ENCODE measurements at regions not wholly inside any gene's neighbourhood (a gene's known extent, or its start where the extent isn't known, plus 50 kb on each side); places are given as distances from the start of the nearest gene placed in this dataset.

DNA sequence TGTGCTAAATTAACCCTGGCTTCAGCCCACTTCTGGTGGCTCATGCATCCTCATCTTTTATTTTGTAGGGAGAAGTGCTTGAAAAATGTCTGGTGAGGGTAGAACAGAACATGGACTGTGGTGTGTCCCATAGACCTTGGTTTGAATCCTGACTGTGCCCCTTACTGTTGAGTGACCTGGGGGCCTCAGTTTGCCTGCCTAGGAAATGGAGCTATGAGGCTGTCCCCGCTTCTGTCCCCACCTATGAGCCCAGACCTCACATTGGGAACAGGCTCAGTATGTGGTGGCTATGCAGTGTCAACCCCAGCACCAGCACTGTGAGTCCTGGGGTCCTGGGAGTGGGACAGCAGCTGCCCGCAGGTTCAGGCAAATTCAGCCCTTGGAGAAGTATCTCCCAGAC, 186.3 kb upstream of the GSE1 start:
- Histone ChIP-seq H3K9me3 (ENCODE audit: control insufficient read depth, insufficient read depth, low read length) (no peaks in the 10 kb centered on the region), H3K4me3 (ENCODE audit: low read length) (no peak overlapping the region), H3K4me1 (ENCODE audit: control insufficient read depth, insufficient read depth, low read length) (peaks cover 3% of the 10 kb centered on the region; the same call in 1 of the 2 replicates), H3K27me3 (ENCODE audit: control insufficient read depth, insufficient read depth, low read length) (no peaks in the 10 kb centered on the region), H3K36me3 (ENCODE audit: control insufficient read depth, insufficient read depth, low read length) (no peaks in the 10 kb centered on the region; the same call in 1 of the 2 replicates), H3K27ac (ENCODE audit: low read length) (no peak overlapping the region)
- DNase-seq (ENCODE audit: low read depth, low spot score): no peak
- no CpG with 5 or more reads among the region's 2 CpGs for WGBS (ENCODE audit: insufficient coverage, insufficient read length)

DNA sequence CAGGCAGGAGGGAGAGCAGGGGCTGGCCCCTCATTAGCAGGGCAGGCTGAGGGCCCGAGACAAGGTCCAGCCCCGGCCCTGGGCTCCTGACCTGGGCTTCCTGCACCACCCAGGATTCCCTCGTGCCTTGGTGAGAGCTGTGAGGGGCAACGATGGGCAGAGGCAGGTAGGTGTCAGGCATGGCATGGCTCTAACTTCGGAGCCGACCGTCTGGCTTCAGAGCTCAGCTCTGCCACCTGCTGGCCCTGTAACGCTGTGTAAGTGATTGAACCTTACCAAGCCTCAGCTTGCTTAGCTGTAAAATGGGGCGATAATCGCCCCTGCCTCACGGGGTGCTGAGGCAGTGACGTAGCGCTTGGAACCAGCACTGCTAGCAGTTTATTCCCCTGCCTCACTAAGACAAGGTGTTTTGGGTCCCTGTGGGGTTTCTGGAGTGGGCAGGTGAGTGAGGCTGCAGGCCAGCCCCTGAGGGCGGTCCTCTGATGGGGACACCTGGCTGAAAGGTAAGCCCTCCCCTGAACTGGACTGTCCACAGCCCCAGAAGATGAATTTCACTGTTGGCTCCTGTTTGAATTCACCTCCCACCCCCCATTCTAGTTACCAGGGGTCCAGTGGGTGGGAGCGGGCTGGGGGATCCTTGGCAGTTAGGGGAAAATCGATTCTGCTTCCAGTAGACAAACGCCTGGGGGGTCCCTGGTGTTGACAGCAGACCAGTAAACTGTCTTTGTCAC, 184.8 kb upstream of the GSE1 start:
- Histone ChIP-seq H3K27ac (ENCODE audit: low read length) (no peak overlapping the region), H3K4me3 (ENCODE audit: low read length) (no peak overlapping the region), H3K4me1 (ENCODE audit: control insufficient read depth, insufficient read depth, low read length) (peaks cover 2% of the 10 kb centered on the region; the same call in 1 of the 2 replicates), H3K36me3 (ENCODE audit: control insufficient read depth, insufficient read depth, low read length) (no peaks in the 10 kb centered on the region; the same call in 1 of the 2 replicates), H3K9me3 (ENCODE audit: control insufficient read depth, insufficient read depth, low read length) (no peaks in the 10 kb centered on the region), H3K27me3 (ENCODE audit: control insufficient read depth, insufficient read depth, low read length) (no peaks in the 10 kb centered on the region)
- no peak for DNase-seq (ENCODE audit: low read depth, low spot score)
- WGBS (ENCODE audit: insufficient coverage, insufficient read length): no CpG with 5 or more reads among the region's 17 CpGs

DNA sequence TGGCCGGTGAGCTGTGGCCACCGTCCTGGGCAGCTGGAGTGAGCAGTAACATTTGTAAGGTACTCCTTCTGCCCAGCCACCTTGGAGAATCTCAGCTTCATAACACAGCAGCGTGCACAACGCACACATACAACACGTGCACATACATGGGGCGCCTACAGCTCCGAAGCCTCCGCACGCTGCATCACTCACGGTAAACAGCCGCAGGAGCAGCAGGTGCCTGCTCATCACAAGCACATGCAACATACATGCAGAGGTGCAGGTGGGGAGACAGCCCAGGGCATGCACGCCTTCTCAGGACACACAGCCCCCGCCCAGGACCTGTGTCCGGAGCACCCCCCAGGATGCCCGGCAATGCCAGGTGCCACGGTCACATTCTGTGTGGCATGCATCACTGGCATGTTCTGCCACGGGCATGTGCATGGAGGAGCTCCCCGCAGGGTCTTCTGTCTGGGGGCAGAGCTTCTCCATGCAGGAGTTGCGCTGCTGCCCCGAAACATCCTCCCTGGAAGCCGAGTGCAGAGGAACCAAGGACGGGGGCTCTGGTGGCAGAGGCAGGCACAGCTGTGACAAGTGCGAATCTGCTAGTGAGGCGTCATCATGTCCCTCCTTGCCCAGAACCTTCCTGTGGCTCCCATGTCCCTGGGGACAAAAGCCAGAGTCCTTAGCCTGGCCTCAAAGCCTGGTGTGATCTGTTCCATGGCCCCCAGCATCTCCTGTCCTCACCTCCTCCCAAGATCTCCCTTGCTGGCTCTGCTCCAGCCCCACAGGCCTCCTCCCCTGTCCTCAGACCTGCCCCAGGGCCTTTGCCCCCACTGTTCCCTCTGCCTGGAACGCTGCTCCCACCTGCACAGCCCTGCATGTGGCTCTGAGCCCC, 184.0 kb upstream of the GSE1 start:
- H3K4me3 ChIP-seq (ENCODE audit: low read length): no peak overlapping the region
- no peak for DNase-seq (ENCODE audit: low read depth, low spot score)
- peaks cover 2% of the 10 kb centered on the region; the same call in 1 of the 2 replicates for H3K4me1 ChIP-seq (ENCODE audit: control insufficient read depth, insufficient read depth, low read length)
- no peaks in the 10 kb centered on the region; the same call in 1 of the 2 replicates for H3K36me3 ChIP-seq (ENCODE audit: control insufficient read depth, insufficient read depth, low read length)
- H3K27me3 ChIP-seq (ENCODE audit: control insufficient read depth, insufficient read depth, low read length): no peaks in the 10 kb centered on the region
- no peaks in the 10 kb centered on the region for H3K9me3 ChIP-seq (ENCODE audit: control insufficient read depth, insufficient read depth, low read length)
- WGBS (ENCODE audit: insufficient coverage, insufficient read length): no CpG with 5 or more reads among the region's 25 CpGs
- no peak overlapping the region for H3K27ac ChIP-seq (ENCODE audit: low read length)

DNA sequence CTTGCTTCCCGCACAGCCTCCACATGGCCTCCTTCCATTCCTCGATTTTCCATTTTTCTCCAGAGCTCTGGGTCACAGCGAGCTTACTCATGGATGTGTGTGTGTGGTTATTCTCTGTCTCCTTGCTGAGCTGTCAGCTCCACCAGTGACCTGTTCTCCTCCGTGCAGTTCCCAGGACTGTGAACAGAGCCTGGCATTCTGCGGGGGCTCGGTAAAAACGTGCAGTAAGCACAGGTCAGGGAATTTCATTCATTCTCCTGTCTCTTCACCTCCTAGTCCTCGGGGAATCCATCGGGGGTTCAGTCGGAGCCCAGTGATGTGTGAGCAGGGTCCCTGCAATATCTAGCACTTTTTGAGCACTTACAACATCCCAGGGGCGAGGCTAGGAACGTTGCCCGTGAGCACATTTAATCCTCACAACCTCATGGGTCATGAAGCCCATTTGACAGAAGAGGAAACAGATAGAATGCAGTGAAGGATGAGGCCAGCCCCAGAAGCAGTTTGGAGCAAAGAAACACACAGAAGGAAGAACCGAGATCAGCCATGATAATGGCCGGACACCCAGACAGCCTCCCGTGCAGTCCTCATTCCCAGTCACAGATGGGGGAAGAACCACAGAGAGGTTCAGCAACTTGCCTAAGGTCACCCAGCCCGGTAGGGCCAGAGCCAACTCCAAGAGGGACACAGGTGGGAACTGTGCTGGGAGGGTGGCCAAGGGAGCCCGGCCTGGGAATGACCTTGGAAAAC, 183.2 kb upstream of the GSE1 start:
- Histone ChIP-seq H3K36me3 (ENCODE audit: control insufficient read depth, insufficient read depth, low read length) (no peaks in the 10 kb centered on the region), H3K4me1 (ENCODE audit: control insufficient read depth, insufficient read depth, low read length) (peaks cover 2% of the 10 kb centered on the region; the same call in 1 of the 2 replicates), H3K9me3 (ENCODE audit: control insufficient read depth, insufficient read depth, low read length) (no peaks in the 10 kb centered on the region), H3K4me3 (ENCODE audit: low read length) (no peak overlapping the region), H3K27me3 (ENCODE audit: control insufficient read depth, insufficient read depth, low read length) (no peaks in the 10 kb centered on the region), H3K27ac (ENCODE audit: low read length) (no peak overlapping the region)
- no CpG with 5 or more reads among the region's 18 CpGs for WGBS (ENCODE audit: insufficient coverage, insufficient read length)
- DNase-seq (ENCODE audit: low read depth, low spot score): no peak

DNA sequence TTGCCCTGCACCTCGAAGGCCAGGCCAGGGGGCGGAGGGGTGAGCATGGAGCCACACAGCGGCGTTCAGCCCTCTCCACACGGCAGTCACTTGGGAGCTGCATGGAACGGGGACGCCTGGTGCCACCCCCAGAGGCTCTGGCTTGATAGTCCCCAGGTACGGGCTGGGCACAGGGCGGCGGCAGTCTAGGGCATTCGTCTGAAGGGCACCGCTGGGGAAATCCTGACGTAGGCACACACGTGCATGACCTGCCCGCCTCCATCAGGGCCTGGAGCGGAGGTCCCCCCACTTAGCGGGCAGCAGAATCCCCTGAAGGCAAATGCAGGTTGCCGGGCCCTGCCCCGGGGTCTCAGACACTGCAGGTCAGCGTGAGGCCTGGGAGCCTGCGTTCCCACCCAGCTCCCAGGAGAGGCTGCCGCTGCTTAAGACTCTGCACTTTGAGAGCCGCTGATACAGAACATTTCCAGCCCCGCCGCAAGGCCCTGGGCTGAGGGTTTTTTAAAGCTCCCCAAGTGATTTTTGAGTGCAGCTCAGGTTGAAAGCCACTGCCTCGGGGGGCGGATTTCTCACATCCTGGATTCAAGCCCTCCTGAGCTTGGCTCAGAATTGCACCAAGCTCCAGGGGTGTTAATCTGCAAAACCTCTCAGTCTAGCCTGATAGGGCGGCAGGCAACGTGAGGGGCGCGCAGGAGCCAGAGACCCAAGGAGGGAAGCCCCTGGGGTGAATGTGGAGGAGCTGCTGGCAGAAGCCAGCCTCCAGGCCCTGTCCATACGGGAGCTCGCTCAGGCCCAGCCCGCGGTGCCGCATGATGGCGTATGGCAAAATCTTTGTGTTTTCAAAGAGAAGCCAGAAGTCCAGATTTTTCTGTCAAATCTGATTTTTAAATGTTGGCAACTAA, 182.3 kb upstream of the GSE1 start:
- H3K27me3 ChIP-seq (ENCODE audit: control insufficient read depth, insufficient read depth, low read length): no peaks in the 10 kb centered on the region
- WGBS (ENCODE audit: insufficient coverage, insufficient read length): no CpG with 5 or more reads among the region's 37 CpGs
- H3K9me3 ChIP-seq (ENCODE audit: control insufficient read depth, insufficient read depth, low read length): no peaks in the 10 kb centered on the region
- no peak overlapping the region for H3K4me3 ChIP-seq (ENCODE audit: low read length)
- H3K27ac ChIP-seq (ENCODE audit: low read length): no peak overlapping the region
- no peak for DNase-seq (ENCODE audit: low read depth, low spot score)
- H3K36me3 ChIP-seq (ENCODE audit: control insufficient read depth, insufficient read depth, low read length): no peaks in the 10 kb centered on the region
- H3K4me1 ChIP-seq (ENCODE audit: control insufficient read depth, insufficient read depth, low read length): peaks cover 3% of the 10 kb centered on the region

DNA sequence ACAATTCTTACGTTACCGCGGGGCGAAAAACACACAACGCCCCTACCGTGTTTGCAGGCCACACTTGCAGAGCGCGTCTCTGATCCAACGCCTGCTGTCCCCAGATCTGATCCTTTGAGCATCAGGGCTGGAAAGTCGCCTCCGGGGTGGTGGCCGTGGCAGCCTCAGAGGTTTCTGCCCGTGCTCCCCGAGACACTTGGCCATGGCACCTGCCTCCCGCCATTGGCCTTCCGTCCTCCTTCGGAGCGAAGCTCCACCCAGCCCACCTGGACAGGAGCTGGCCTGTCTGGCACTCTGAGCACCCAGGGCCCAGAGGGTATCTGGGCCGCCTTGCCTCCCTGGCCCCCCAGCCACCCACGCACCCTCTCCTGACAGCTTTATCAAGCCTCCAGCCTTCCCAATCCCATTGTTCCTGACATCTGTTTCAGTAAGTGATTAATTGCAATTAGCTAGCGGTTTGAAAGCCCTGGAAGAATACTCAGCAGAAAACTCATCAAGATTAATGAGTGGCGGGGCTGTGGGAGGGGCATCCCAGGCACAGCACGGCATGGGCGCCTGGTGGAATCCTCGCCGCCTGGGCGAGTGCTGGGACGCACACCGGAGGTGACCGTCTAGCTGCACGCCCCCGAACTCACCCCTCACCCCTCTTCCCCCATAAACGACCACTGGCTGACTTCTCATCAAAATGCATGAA, 181.5 kb upstream of the GSE1 start:
- H3K9me3 ChIP-seq (ENCODE audit: control insufficient read depth, insufficient read depth, low read length): no peaks in the 10 kb centered on the region
- no peak overlapping the region for H3K27ac ChIP-seq (ENCODE audit: low read length)
- H3K4me3 ChIP-seq (ENCODE audit: low read length): no peak overlapping the region
- no peaks in the 10 kb centered on the region for H3K36me3 ChIP-seq (ENCODE audit: control insufficient read depth, insufficient read depth, low read length)
- H3K4me1 ChIP-seq (ENCODE audit: control insufficient read depth, insufficient read depth, low read length): peaks cover 6% of the 10 kb centered on the region
- DNase-seq (ENCODE audit: low read depth, low spot score): no peak
- H3K27me3 ChIP-seq (ENCODE audit: control insufficient read depth, insufficient read depth, low read length): no peaks in the 10 kb centered on the region
- WGBS (ENCODE audit: insufficient coverage, insufficient read length): no CpG with 5 or more reads among the region's 33 CpGs

DNA sequence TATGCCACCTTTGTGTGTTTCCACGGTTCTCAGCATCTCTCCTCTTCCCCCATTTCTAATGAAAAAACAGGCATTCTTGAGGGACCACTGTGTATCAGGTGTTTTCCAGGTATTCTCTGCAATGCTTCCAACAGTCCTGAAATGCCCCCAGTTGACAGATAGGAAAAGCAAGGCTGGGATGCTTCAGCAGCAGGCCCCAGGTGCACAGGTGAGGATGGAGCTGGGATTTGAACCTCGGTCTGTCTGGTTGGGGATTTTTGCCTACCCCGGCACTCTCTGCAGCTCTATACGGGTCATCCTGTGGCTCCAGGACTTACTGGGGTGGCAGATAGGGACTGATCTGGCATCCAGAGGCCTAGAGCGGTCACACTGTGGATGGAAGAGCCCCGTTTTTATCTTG, 180.5 kb upstream of the GSE1 start:
- Histone ChIP-seq H3K27me3 (ENCODE audit: control insufficient read depth, insufficient read depth, low read length) (no peaks in the 10 kb centered on the region), H3K36me3 (ENCODE audit: control insufficient read depth, insufficient read depth, low read length) (no peaks in the 10 kb centered on the region), H3K4me3 (ENCODE audit: low read length) (no peak overlapping the region), H3K4me1 (ENCODE audit: control insufficient read depth, insufficient read depth, low read length) (peaks cover 8% of the 10 kb centered on the region), H3K27ac (ENCODE audit: low read length) (no peak overlapping the region), H3K9me3 (ENCODE audit: control insufficient read depth, insufficient read depth, low read length) (no peaks in the 10 kb centered on the region)
- no CpG with 5 or more reads among the region's 6 CpGs for WGBS (ENCODE audit: insufficient coverage, insufficient read length)
- no peak for DNase-seq (ENCODE audit: low read depth, low spot score)

DNA sequence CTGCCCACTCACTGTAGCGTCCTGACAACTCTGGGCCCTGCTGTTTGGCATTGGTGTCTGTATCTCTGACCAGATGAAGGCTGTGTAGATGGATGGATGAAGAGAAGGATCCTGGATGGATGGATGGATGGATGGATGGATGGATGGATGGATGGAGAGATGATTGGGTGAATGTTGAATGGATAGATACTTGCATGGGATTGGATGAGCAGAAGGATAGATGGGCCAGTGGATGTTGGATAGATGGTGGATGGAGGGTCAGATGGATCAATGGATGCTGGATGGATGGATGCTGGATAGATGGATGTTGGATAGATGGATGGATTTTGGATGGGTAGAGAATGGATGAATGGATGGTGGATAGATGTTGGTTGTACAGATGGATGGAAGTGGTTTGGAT, 179.6 kb upstream of the GSE1 start:
- H3K4me1 ChIP-seq (ENCODE audit: control insufficient read depth, insufficient read depth, low read length): peaks cover 15% of the 10 kb centered on the region
- H3K36me3 ChIP-seq (ENCODE audit: control insufficient read depth, insufficient read depth, low read length): no peaks in the 10 kb centered on the region
- no peak overlapping the region for H3K27ac ChIP-seq (ENCODE audit: low read length)
- no peaks in the 10 kb centered on the region for H3K9me3 ChIP-seq (ENCODE audit: control insufficient read depth, insufficient read depth, low read length)
- DNase-seq (ENCODE audit: low read depth, low spot score): no peak
- no peak overlapping the region for H3K4me3 ChIP-seq (ENCODE audit: low read length)
- no CpG with 5 or more reads among the region's 1 CpG for WGBS (ENCODE audit: insufficient coverage, insufficient read length)
- no peaks in the 10 kb centered on the region for H3K27me3 ChIP-seq (ENCODE audit: control insufficient read depth, insufficient read depth, low read length)

DNA sequence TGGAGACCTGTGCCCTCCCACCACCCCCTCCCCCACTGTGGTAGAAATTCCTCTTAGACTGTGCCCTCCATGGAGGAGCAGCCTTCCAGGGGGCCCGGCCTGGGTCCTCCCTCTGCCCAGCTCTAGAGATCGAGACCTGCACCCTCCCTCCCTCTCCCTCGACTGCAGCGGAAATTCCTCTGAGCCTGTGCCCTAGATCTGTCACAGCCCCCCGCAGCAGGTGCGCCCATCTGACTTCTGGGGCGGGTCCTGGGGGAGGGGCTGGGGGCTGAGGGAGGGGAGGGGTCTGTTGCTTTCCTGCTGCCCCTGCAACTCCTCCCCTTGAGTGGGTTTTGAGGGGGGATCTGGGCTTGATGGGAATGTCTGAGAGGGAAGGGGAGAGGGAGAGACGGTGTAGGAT, 177.8 kb upstream of the GSE1 start:
- H3K9me3 ChIP-seq (ENCODE audit: control insufficient read depth, insufficient read depth, low read length): no peaks in the 10 kb centered on the region
- H3K4me3 ChIP-seq (ENCODE audit: low read length): no peak overlapping the region
- WGBS (ENCODE audit: insufficient coverage, insufficient read length): no CpG with 5 or more reads among the region's 8 CpGs
- no peak for DNase-seq (ENCODE audit: low read depth, low spot score)
- no peaks in the 10 kb centered on the region for H3K36me3 ChIP-seq (ENCODE audit: control insufficient read depth, insufficient read depth, low read length)
- H3K27me3 ChIP-seq (ENCODE audit: control insufficient read depth, insufficient read depth, low read length): no peaks in the 10 kb centered on the region
- peaks cover 23% of the 10 kb centered on the region for H3K4me1 ChIP-seq (ENCODE audit: control insufficient read depth, insufficient read depth, low read length)
- no peak overlapping the region for H3K27ac ChIP-seq (ENCODE audit: low read length)

Measured in iPS DF 6.9 (cell line).